Mucosa of descending colon (tissue), 3 donors: ENCODE measurements at regions not wholly inside any gene's neighbourhood (a gene's known extent, or its start where the extent isn't known, plus 50 kb on each side); places are given as distances from the start of the nearest gene placed in this dataset.

Experiments used
- ATAC-seq: fragments of 200-7000 bp; cut with Tn5 transposase; one replicate; pipeline ENCODE4 v1.9.1; 2020; ENCODE audit warnings: mild to moderate bottlenecking, moderate library complexity
- DNase-seq, 3 donors: peaks; one replicate each; pipeline ENCODE4 v3.0.0-alpha.2; 2020
- H3K36me3 ChIP-seq: fragments of 200-600 bp; one replicate; pipeline ENCODE4 v1.8.0; 2021; ENCODE audit warnings: low read depth, mild to moderate bottlenecking
- H3K4me1 ChIP-seq: fragments of 200-600 bp; one replicate; pipeline ENCODE4 v1.8.0; 2021; ENCODE audit warnings: low read depth, mild to moderate bottlenecking
- H3K4me3 ChIP-seq: fragments of 200-600 bp; one replicate; pipeline ENCODE4 v1.8.0; 2021; ENCODE audit warnings: mild to moderate bottlenecking
- H3K9me3 ChIP-seq: fragments of 200-600 bp; one replicate; pipeline ENCODE4 v1.8.0; 2021; ENCODE audit warnings: mild to moderate bottlenecking
- intact Hi-C, 2 donors: fragments of 100-400 bp; cut with DNase I in 1 of 2; cut with micrococcal nuclease in 1 of 2; formaldehyde crosslinking; loops; one replicate each; pipeline versions ENCODE4 v1.11.0 to v1.11.1; 2022; cut with DNase I, micrococcal nuclease
- TF ChIP-seq, protein P1 (sequence below): fragments of 200-600 bp; IDR thresholded peaks from one replicate; pipeline ENCODE4 v1.8.0; 2022; ENCODE audit warnings: antibody characterized with exemption, mild to moderate bottlenecking
- donor health status: DM: no; HTN: no; CAD: no; lungs with moderate emphysema.
- donor health status: DM: no; HTN: no; CAD: no.
- donor health status: DM: no; HTN: yes; CAD: no.

DNA sequence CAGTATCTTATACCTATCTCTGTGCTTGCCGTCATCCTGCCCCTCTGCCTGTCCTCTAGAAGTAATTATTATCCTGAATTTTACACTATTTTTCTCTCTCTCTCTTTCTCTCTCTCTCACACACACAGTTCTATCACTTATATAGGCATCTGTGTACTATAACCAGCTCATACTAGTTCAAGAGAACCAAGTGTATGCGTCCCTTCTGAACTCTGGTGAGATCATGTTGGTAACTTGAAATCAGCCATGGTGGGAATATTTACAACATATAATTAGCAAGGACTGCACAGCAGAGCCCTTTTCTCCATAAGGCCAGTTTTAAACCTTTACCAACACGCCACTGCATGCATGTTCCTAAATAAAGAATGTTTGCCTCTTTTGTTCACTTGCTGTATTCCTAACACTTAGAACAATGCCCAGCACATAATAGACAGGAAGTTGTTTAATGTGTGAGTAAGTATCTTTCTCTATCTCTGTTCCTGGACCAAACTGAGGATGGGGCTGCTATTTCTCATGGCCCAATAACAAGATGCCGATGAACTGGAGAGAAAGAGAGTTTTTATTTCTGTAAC lies 51.1 kb upstream of the IL21 start:
- TF ChIP-seq, protein P1, sequence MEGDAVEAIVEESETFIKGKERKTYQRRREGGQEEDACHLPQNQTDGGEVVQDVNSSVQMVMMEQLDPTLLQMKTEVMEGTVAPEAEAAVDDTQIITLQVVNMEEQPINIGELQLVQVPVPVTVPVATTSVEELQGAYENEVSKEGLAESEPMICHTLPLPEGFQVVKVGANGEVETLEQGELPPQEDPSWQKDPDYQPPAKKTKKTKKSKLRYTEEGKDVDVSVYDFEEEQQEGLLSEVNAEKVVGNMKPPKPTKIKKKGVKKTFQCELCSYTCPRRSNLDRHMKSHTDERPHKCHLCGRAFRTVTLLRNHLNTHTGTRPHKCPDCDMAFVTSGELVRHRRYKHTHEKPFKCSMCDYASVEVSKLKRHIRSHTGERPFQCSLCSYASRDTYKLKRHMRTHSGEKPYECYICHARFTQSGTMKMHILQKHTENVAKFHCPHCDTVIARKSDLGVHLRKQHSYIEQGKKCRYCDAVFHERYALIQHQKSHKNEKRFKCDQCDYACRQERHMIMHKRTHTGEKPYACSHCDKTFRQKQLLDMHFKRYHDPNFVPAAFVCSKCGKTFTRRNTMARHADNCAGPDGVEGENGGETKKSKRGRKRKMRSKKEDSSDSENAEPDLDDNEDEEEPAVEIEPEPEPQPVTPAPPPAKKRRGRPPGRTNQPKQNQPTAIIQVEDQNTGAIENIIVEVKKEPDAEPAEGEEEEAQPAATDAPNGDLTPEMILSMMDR: no peak
- Histone ChIP-seq H3K4me3 (no peak overlapping the region), H3K9me3 (no peaks in the 10 kb centered on the region), H3K36me3 (no peaks in the 10 kb centered on the region), H3K4me1 (no peaks in the 10 kb centered on the region)
- DNase-seq (no peak), ATAC-seq (no peak)
- intact Hi-C loops: no loop called here

DNA sequence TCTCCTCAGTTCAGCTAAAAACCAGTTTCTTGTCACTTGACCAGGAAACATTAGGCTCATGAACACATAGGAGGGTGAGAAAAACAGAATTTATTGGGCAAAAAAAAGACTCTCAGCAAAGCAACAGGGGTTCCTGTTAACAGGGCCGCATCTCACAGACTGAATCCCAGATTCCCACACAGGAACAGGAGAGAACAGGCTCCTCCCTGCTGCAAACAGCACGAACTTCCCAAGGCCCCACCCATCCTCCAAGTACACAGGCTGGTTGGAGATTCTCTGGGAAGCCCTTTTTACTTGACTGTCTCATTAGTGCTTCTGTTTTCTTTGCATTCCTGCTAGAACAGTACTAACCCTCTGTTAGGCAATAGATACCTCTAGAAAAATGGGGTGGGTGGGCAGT lies 52.4 kb upstream of the IL21 start:
- Histone ChIP-seq H3K9me3 (no peaks in the 10 kb centered on the region), H3K4me1 (no peaks in the 10 kb centered on the region), H3K36me3 (no peaks in the 10 kb centered on the region), H3K4me3 (no peak overlapping the region)
- TF ChIP-seq, protein P1: no peak
- intact Hi-C loops: no loop called here
- ATAC-seq (peak; percentile 46), DNase-seq (peak in 1 of 3 donors; percentile 9)

DNA sequence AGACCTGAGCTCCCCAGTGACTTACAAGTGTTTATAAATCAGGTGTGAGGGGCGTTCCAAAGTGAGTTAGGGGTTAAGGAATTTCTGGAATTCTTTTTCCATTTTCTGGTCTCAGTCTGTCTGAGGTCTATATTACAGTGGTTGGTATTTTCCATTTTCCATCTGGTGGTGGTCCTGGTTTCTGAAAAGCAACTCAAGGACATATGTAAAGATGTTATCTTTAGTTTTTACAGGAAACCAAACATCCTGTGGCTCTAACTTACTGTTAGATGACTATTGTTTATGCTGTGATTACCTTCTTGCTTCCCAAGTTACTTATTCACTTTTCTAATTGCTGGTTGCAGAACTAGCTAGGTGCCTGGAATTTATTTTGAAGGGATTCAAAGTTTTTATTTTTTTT lies 53.5 kb upstream of the IL21 start:
- no peak for ATAC-seq
- Histone ChIP-seq H3K4me3 (no peak overlapping the region), H3K4me1 (no peaks in the 10 kb centered on the region), H3K36me3 (no peaks in the 10 kb centered on the region), H3K9me3 (no peaks in the 10 kb centered on the region)
- DNase-seq: no peak
- intact Hi-C loops: no loop called here
- TF ChIP-seq, protein P1: no peak

DNA sequence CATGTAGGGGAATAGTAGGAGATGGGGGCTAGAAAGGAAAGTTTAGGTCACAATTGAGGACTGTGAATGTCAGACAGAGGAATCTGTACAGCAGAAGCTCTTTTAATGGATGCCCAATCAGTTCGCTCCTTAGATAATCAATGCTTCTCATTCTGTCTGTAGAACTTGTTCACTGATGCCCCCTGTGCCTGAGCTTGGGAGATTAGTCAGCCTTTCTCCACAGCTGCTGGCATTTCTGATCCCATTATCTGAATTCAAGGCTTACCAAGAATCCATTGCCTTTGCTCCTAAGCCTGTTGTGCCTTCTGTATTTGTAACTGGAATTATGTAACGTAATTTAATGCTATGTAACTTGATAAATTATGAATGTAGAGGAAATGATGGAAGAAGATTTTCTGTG lies 53.2 kb upstream of the BBS12 start:
- Histone ChIP-seq H3K4me3 (no peak overlapping the region), H3K9me3 (no peaks in the 10 kb centered on the region), H3K4me1 (no peaks in the 10 kb centered on the region), H3K36me3 (no peaks in the 10 kb centered on the region)
- intact Hi-C loops: no loop called here
- ATAC-seq: no peak
- DNase-seq: no peak
- TF ChIP-seq, protein P1: no peak

DNA sequence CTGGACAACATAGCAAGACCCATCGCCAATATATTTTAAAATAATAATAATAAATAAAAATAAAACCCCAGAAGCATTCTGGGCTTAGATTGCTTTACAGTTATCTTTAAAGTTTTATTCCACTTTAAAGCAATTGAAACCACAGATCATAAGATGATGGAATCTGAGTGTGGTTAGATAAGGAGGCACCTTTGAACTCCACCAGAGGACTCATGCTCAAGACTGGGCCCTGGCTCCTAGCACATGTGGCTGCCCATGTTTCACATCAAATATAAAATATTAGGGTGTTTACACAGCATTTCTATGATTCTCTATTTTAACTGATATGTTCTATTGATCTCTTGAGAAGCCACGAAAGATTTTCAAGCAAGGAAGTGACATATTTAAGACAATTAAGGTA lies 52.6 kb upstream of the BBS12 start:
- H3K36me3 ChIP-seq: no peaks in the 10 kb centered on the region
- H3K4me3 ChIP-seq: no peak overlapping the region
- TF ChIP-seq, protein P1: no peak
- no peaks in the 10 kb centered on the region for H3K4me1 ChIP-seq
- intact Hi-C loops: no loop called here
- no peaks in the 10 kb centered on the region for H3K9me3 ChIP-seq
- ATAC-seq (no peak), DNase-seq (no peak)

DNA sequence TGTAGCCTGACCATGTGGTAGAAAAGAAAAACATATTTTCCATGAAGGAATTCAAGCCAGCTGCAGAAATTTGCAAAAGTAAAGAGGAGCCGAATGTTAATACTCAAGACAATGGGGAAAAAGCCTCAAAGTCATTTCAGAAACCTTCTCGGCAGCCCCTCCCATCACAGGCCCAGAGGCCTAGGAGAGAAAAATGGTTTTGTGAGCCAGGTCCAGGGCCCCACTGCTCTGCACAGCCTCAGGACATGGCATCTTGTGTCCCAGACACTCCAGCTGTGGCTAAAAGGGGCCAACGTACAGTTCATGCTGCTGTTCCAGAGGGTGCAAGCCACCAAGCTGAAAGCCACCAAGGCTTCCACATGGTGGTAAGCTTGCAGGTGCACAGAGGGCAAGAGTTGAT lies 50.9 kb upstream of the BBS12 start:
- H3K36me3 ChIP-seq: no peaks in the 10 kb centered on the region
- H3K9me3 ChIP-seq: no peaks in the 10 kb centered on the region
- no peak overlapping the region for H3K4me3 ChIP-seq
- TF ChIP-seq, protein P1: no peak
- DNase-seq: no peak
- no peak for ATAC-seq
- H3K4me1 ChIP-seq: no peaks in the 10 kb centered on the region
- intact Hi-C loops: no loop called here
